Ishikawa (cell line): ENCODE measurements at regions not wholly inside any gene's neighbourhood (a gene's known extent, or its start where the extent isn't known, plus 50 kb on each side); places are given as distances from the start of the nearest gene placed in this dataset.

ENCODE experiments used
- TAF1 ChIP-seq: IDR thresholded peaks from 2 replicates; pipeline ENCODE4 v1.6.1; 2012; ENCODE audit warnings: low read depth, mild to moderate bottlenecking
- TF ChIP-seq, protein P1 (sequence below): IDR thresholded peaks from 2 replicates; pipeline ENCODE4 v1.6.1; 2012; ENCODE audit warnings: low read depth, mild to moderate bottlenecking
- TF ChIP-seq, protein P2 (sequence below): IDR thresholded peaks from 2 replicates; pipeline ENCODE4 v1.6.1; 2012
- TF ChIP-seq, protein P3 (sequence below): IDR thresholded peaks from 2 replicates; pipeline ENCODE4 v1.6.1; 2012

DNA sequence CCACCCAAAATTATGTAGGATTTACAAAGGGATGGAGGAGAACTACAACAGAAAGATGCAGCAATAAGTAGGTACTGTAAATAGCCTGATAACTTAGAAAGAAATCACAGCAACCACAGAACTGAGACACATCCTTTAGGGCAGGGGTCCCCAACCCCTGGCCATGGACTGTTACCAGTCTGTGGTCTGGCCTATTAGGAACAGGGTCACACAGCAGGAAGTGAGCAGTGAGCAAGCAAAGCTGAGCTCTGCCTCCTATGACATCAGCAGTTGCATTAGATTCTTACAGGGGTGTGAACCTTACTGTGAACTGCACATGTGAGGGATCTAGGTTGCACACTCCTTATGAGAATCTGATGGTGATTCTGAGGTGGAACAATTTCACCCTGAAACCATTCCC, 997.6 kb downstream of the DIAPH3 start:
- TF ChIP-seq, protein P1, sequence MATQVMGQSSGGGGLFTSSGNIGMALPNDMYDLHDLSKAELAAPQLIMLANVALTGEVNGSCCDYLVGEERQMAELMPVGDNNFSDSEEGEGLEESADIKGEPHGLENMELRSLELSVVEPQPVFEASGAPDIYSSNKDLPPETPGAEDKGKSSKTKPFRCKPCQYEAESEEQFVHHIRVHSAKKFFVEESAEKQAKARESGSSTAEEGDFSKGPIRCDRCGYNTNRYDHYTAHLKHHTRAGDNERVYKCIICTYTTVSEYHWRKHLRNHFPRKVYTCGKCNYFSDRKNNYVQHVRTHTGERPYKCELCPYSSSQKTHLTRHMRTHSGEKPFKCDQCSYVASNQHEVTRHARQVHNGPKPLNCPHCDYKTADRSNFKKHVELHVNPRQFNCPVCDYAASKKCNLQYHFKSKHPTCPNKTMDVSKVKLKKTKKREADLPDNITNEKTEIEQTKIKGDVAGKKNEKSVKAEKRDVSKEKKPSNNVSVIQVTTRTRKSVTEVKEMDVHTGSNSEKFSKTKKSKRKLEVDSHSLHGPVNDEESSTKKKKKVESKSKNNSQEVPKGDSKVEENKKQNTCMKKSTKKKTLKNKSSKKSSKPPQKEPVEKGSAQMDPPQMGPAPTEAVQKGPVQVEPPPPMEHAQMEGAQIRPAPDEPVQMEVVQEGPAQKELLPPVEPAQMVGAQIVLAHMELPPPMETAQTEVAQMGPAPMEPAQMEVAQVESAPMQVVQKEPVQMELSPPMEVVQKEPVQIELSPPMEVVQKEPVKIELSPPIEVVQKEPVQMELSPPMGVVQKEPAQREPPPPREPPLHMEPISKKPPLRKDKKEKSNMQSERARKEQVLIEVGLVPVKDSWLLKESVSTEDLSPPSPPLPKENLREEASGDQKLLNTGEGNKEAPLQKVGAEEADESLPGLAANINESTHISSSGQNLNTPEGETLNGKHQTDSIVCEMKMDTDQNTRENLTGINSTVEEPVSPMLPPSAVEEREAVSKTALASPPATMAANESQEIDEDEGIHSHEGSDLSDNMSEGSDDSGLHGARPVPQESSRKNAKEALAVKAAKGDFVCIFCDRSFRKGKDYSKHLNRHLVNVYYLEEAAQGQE: no peak
- TF ChIP-seq, protein P2, sequence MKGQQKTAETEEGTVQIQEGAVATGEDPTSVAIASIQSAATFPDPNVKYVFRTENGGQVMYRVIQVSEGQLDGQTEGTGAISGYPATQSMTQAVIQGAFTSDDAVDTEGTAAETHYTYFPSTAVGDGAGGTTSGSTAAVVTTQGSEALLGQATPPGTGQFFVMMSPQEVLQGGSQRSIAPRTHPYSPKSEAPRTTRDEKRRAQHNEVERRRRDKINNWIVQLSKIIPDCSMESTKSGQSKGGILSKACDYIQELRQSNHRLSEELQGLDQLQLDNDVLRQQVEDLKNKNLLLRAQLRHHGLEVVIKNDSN: no peak
- no peak for TF ChIP-seq TAF1
- TF ChIP-seq, protein P3, sequence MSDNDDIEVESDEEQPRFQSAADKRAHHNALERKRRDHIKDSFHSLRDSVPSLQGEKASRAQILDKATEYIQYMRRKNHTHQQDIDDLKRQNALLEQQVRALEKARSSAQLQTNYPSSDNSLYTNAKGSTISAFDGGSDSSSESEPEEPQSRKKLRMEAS: no peak
